ENCODE measurements at regions not wholly inside any gene's neighbourhood (a gene's known extent, or its start where the extent isn't known, plus 50 kb on each side); places are given as distances from the start of the nearest gene placed in this dataset.

DNA sequence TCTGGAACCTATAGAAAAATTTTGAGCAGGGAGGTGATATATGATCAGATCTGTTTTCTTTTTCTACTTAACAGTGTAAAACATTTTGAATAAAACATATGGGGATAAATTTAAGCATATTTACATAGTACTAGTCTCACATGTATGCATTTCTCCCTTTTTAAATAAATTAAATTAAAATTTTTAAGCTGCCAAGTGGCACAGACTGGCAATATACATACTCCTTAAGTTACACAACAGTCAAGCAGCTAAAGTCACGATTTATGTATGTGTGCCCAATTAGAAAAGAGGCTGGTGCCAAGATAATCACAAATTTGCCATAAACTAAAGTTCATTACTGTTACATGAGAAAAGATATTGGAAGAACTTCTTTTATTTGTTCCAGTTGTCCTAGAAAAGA lies 532.0 kb downstream of the RWDD3 start:
- TF ChIP-seq ZNF23 (tag by site-specific recombination; IDR thresholded peaks at IDR 0.05; ENCODE audit: borderline replicate concordance) (no peak), YY1 (tag by site-specific recombination; IDR thresholded peaks at IDR 0.05) (no peak), ZNF274 (IDR thresholded peaks at IDR 0.05; ENCODE audit: low read length) (no peak), ZNF274 (tag by site-specific recombination; IDR thresholded peaks at IDR 0.05; ENCODE audit: borderline replicate concordance) (no peak), FEZF1 (tag by site-specific recombination; IDR thresholded peaks at IDR 0.05) (no peak), PRDM2 (tag by site-specific recombination; IDR thresholded peaks at IDR 0.05; ENCODE audit: borderline replicate concordance) (no peak), ZNF140 (tag by site-specific recombination; IDR thresholded peaks at IDR 0.05) (no peak), ZBTB20 (tag by site-specific recombination; IDR thresholded peaks at IDR 0.05) (no peak)
- TF ChIP-seq, protein P1, sequence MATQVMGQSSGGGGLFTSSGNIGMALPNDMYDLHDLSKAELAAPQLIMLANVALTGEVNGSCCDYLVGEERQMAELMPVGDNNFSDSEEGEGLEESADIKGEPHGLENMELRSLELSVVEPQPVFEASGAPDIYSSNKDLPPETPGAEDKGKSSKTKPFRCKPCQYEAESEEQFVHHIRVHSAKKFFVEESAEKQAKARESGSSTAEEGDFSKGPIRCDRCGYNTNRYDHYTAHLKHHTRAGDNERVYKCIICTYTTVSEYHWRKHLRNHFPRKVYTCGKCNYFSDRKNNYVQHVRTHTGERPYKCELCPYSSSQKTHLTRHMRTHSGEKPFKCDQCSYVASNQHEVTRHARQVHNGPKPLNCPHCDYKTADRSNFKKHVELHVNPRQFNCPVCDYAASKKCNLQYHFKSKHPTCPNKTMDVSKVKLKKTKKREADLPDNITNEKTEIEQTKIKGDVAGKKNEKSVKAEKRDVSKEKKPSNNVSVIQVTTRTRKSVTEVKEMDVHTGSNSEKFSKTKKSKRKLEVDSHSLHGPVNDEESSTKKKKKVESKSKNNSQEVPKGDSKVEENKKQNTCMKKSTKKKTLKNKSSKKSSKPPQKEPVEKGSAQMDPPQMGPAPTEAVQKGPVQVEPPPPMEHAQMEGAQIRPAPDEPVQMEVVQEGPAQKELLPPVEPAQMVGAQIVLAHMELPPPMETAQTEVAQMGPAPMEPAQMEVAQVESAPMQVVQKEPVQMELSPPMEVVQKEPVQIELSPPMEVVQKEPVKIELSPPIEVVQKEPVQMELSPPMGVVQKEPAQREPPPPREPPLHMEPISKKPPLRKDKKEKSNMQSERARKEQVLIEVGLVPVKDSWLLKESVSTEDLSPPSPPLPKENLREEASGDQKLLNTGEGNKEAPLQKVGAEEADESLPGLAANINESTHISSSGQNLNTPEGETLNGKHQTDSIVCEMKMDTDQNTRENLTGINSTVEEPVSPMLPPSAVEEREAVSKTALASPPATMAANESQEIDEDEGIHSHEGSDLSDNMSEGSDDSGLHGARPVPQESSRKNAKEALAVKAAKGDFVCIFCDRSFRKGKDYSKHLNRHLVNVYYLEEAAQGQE (tag by site-specific recombination; IDR thresholded peaks at IDR 0.05) = no peak
- TF ChIP-seq, protein P2, sequence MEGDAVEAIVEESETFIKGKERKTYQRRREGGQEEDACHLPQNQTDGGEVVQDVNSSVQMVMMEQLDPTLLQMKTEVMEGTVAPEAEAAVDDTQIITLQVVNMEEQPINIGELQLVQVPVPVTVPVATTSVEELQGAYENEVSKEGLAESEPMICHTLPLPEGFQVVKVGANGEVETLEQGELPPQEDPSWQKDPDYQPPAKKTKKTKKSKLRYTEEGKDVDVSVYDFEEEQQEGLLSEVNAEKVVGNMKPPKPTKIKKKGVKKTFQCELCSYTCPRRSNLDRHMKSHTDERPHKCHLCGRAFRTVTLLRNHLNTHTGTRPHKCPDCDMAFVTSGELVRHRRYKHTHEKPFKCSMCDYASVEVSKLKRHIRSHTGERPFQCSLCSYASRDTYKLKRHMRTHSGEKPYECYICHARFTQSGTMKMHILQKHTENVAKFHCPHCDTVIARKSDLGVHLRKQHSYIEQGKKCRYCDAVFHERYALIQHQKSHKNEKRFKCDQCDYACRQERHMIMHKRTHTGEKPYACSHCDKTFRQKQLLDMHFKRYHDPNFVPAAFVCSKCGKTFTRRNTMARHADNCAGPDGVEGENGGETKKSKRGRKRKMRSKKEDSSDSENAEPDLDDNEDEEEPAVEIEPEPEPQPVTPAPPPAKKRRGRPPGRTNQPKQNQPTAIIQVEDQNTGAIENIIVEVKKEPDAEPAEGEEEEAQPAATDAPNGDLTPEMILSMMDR (tag by site-specific recombination; IDR thresholded peaks at IDR 0.05) = no peak
- TF ChIP-seq, protein P3, sequence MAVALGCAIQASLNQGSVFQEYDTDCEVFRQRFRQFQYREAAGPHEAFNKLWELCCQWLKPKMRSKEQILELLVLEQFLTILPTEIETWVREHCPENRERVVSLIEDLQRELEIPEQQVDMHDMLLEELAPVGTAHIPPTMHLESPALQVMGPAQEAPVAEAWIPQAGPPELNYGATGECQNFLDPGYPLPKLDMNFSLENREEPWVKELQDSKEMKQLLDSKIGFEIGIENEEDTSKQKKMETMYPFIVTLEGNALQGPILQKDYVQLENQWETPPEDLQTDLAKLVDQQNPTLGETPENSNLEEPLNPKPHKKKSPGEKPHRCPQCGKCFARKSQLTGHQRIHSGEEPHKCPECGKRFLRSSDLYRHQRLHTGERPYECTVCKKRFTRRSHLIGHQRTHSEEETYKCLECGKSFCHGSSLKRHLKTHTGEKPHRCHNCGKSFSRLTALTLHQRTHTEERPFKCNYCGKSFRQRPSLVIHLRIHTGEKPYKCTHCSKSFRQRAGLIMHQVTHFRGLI (tag by site-specific recombination; IDR thresholded peaks at IDR 0.05) = no peak

Data from HEK293 (cell line).